ENCODE measurements at regions not wholly inside any gene's neighbourhood (a gene's known extent, or its start where the extent isn't known, plus 50 kb on each side); places are given as distances from the start of the nearest gene placed in this dataset.
"Not testable (repeated sequence)": the region's sequence is repeated elsewhere in the genome, so short reads cannot be mapped to it uniquely, and the experiment has no call there.

DNA sequence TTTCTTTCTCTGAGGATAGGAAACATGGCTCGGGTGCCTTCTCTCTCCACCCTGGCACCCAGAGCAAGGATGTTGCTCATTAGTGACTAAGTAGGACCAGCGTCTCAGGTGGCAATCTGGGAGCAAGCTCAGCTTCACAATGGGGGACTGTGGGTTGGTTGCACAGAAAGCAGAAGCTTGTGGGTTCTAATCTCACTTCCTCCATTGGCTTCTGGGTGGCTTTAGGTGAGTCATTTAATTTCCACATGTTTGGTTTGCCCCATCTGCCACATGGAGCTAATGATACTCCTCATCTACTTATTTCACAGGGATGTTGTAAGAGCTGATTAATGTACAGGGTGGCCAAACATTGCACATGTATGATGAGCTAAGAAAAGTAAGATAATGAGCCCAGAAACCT, 54.8 kb upstream of the AKIRIN2 start:
- H3K36me3 Mint-ChIP-seq (ENCODE audit: low read depth): no peaks in the 10 kb centered on the region
- TF ChIP-seq, protein P1, sequence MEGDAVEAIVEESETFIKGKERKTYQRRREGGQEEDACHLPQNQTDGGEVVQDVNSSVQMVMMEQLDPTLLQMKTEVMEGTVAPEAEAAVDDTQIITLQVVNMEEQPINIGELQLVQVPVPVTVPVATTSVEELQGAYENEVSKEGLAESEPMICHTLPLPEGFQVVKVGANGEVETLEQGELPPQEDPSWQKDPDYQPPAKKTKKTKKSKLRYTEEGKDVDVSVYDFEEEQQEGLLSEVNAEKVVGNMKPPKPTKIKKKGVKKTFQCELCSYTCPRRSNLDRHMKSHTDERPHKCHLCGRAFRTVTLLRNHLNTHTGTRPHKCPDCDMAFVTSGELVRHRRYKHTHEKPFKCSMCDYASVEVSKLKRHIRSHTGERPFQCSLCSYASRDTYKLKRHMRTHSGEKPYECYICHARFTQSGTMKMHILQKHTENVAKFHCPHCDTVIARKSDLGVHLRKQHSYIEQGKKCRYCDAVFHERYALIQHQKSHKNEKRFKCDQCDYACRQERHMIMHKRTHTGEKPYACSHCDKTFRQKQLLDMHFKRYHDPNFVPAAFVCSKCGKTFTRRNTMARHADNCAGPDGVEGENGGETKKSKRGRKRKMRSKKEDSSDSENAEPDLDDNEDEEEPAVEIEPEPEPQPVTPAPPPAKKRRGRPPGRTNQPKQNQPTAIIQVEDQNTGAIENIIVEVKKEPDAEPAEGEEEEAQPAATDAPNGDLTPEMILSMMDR (IDR thresholded peaks at IDR 0.05; ENCODE audit: unreplicated experiment in 3 of 3): no peak
- H3K4me1 Mint-ChIP-seq: peaks cover 24% of the 10 kb centered on the region
- H3K4me3 Mint-ChIP-seq: peak overlapping the region in 1 of 3 experiments; percentile 30
- H3K27me3 Mint-ChIP-seq (ENCODE audit: low read depth): peaks cover 7% of the 10 kb centered on the region
- H3K9me3 Mint-ChIP-seq: peaks cover 3% of the 10 kb centered on the region
- H3K27ac Mint-ChIP-seq: peak overlapping the region; percentile 23 to 83 (median 46)

DNA sequence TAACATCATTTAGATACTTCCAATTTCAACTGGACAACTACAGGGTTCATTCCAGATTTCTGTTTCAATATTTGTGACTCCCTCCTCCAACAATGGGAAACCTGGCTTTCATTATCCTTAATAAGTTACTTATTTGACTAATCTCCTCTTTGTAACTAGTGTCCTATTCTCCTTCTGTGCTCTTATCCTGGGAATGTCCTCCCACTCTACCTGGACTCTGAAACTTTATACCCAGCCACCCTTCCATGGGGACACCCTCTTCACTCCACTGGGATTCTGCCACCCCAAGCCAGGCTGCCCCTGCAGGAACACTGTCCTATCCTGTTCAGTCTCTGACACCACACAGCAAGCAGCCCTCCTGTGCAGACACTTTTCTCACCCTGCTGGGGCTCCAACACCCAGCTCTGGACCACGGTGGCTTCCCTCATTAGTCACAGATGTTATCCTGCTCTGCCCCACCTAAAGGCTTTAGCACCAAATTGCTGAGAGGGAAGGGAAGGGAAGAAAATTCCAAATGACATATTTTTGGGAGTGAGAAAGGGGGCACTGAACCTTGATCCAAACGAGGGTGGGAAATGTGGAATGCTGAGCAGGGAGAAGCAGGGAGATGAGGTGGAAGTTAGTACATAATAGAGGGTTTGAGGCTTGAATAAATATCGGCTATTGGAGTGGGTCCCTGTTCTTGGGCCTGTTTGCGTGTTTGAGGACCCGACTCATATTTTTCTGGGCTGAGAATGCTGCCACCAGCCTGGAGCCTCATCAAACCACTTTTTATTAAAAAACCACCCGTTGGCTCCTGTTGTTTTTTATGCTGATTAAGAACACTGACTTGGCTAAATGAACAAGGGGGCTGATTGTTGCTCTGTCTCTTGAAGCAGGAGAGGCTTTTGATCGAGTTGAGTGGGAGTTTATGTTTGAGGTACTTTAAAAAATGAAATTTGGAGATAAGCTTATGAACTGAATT, 54.0 kb upstream of the AKIRIN2 start:
- Mint-ChIP-seq H3K9me3 (peaks cover 3% of the 10 kb centered on the region), H3K4me3 (no peak overlapping the region), H3K36me3 (ENCODE audit: low read depth) (no peaks in the 10 kb centered on the region), H3K27ac (peak overlapping the region; percentile 23 to 83 (median 46)), H3K4me1 (peaks cover 24% of the 10 kb centered on the region), H3K27me3 (ENCODE audit: low read depth) (peaks cover 7% of the 10 kb centered on the region)
- TF ChIP-seq, protein P1 (IDR thresholded peaks at IDR 0.05; ENCODE audit: unreplicated experiment in 3 of 3): no peak

- Mint-ChIP-seq H3K9me3 (peaks cover 4% of the 10 kb centered on the region), H3K4me3 (no peak overlapping the region), H3K27me3 (ENCODE audit: low read depth) (peaks cover 7% of the 10 kb centered on the region), H3K27ac (no peak overlapping the region), H3K4me1 (peaks cover 23% of the 10 kb centered on the region), H3K36me3 (ENCODE audit: low read depth) (no peaks in the 10 kb centered on the region)
- TF ChIP-seq, protein P1 (IDR thresholded peaks at IDR 0.05; ENCODE audit: unreplicated experiment in 3 of 3): no peak
Observed at GRCh38 chr6:87754828-87755227, 52.8 kb upstream of the AKIRIN2 start.

DNA sequence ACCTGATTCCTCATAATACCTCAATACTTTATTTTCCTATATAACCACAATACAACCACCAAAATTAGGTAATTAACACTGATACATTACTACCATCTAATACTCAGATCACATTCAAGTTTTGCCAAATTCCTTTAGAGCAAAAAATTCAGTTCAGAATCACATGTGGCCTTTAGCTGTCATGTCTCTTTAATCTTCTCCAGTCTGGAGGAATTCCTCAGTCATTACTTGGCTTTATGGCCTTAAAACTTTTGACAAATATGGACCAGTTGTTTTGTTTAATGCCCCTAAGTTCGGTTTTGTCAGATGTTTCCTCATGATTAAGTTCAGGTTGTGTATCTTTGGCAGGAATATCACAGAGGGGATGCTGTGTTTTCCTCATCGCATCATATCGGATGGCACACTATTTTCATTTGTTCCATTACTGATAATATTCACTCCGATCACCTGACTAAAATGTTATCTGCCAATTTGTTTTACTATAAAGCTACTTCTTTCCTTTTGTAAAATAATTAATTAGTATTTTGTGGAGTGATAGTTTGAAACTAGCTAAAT, 51.2 kb upstream of the AKIRIN2 start:
- peaks cover 5% of the 10 kb centered on the region for H3K9me3 Mint-ChIP-seq
- no peak overlapping the region for H3K27ac Mint-ChIP-seq
- peaks cover 7% of the 10 kb centered on the region for H3K27me3 Mint-ChIP-seq (ENCODE audit: low read depth)
- no peaks in the 10 kb centered on the region for H3K36me3 Mint-ChIP-seq (ENCODE audit: low read depth)
- peaks cover 19% of the 10 kb centered on the region for H3K4me1 Mint-ChIP-seq
- TF ChIP-seq, protein P1 (IDR thresholded peaks at IDR 0.05; ENCODE audit: unreplicated experiment in 3 of 3): no peak
- H3K4me3 Mint-ChIP-seq: no peak overlapping the region

DNA sequence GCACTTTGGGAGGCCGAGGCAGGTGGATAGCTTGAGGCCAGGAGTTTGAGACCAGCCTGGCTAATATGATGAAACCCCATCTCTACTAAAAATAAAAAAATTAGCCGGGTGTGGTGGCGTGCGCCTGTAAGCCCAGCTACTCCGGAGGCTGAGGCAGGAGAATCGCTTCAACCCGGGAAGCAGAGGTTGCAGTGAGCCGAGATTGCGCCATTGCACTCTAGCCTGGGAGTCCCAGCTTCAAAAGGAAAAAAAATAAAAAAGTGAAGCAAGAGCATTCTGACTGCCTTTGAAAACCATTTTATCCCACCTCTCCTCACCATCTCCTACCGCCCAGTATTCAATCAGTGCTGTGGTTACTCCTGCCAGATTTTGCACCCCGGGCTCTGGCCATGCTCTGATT, 50.5 kb upstream of the AKIRIN2 start:
- H3K27me3 Mint-ChIP-seq (ENCODE audit: low read depth); H3K4me3 Mint-ChIP-seq; H3K27ac Mint-ChIP-seq; H3K36me3 Mint-ChIP-seq (ENCODE audit: low read depth); H3K9me3 Mint-ChIP-seq: not testable (repeated sequence)
- H3K4me1 Mint-ChIP-seq: peaks cover 19% of the 10 kb centered on the region
